ENCODE measurements at regions not wholly inside any gene's neighbourhood (a gene's known extent, or its start where the extent isn't known, plus 50 kb on each side); places are given as distances from the start of the nearest gene placed in this dataset.

DNA sequence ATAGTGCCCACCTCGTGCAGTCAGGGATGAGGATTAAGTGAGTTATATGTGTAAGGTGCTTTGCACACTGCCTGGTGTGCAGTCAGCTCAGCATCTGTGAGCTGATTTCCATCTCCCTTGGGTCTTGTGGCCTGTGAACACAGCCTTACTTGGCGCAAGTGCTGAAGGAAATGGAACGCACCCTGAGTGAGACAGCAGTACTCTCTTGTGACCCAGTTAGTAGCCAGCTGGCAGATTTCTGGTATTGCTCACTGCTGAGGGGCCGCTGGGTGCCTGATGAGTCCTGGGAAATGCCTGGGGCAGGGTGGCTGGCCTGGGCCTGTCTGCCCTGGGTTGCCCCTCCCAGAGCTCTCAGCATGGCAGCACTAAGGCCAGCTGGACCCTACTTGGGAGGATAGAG lies 90.9 kb upstream of the BOD1 start:
- TF ChIP-seq, protein P1, sequence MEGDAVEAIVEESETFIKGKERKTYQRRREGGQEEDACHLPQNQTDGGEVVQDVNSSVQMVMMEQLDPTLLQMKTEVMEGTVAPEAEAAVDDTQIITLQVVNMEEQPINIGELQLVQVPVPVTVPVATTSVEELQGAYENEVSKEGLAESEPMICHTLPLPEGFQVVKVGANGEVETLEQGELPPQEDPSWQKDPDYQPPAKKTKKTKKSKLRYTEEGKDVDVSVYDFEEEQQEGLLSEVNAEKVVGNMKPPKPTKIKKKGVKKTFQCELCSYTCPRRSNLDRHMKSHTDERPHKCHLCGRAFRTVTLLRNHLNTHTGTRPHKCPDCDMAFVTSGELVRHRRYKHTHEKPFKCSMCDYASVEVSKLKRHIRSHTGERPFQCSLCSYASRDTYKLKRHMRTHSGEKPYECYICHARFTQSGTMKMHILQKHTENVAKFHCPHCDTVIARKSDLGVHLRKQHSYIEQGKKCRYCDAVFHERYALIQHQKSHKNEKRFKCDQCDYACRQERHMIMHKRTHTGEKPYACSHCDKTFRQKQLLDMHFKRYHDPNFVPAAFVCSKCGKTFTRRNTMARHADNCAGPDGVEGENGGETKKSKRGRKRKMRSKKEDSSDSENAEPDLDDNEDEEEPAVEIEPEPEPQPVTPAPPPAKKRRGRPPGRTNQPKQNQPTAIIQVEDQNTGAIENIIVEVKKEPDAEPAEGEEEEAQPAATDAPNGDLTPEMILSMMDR (IDR thresholded peaks at IDR 0.05), result no peak
- TF ChIP-seq POLR2A (IDR thresholded peaks at IDR 0.05), result no peak
